Ovary (tissue), 3 donors: ENCODE measurements at regions not wholly inside any gene's neighbourhood (a gene's known extent, or its start where the extent isn't known, plus 50 kb on each side); places are given as distances from the start of the nearest gene placed in this dataset.

Source experiments
- CTCF ChIP-seq, 3 donors: fragments of 450-650 bp in 2 of 3; fragments of 200-600 bp in 1 of 3; IDR thresholded peaks; one replicate each; pipeline versions ENCODE4 v1.5.1 to v1.8.0; 2016 to 2022; ENCODE audit warnings: antibody characterized with exemption in 3 of 3, mild to moderate bottlenecking in 1 of 3
- EP300 ChIP-seq: sonication (generic); formaldehyde crosslinking; IDR thresholded peaks from one replicate; pipeline ENCODE4 v1.6.1; 2017; ENCODE audit warnings: antibody characterized with exemption
- POLR2A ChIP-seq: fragments of 450-650 bp; IDR thresholded peaks from one replicate; pipeline ENCODE4 v1.6.1; 2017; ENCODE audit warnings: antibody characterized with exemption, mild to moderate bottlenecking, moderate library complexity
- donor health status: DM: no; HTN: no; CAD: no.

GRCh38 chr6:86789779-86790411, 147.4 kb upstream of the HTR1E start:
- TF ChIP-seq CTCF (IDR thresholded peaks at IDR 0.05) (no peak), POLR2A (no peak), EP300 (no peak)
